SU-DHL-6 (cell line): ENCODE measurements at regions not wholly inside any gene's neighbourhood (a gene's known extent, or its start where the extent isn't known, plus 50 kb on each side); places are given as distances from the start of the nearest gene placed in this dataset.

Experiments
- H2AFZ ChIP-seq: fragments of 200-600 bp; sonication (generic); 2 replicates; pipeline ENCODE4 v1.6.1; 2014; ENCODE audit warnings: low read depth, mild to moderate bottlenecking, moderate library complexity, mixed read lengths, antibody characterized with exemption, low read length; ENCODE audit not compliant: severe bottlenecking
- H3F3A ChIP-seq: fragments of 200-600 bp; shearing (Covaris generic); 2 replicates; pipeline ENCODE4 v1.6.0; 2016; ENCODE audit warnings: antibody characterized with exemption, mild to moderate bottlenecking; ENCODE audit not compliant: insufficient read depth
- H3K27ac ChIP-seq: fragments of 200-600 bp; sonication (generic); 2 replicates; pipeline ENCODE4 v1.5.1; 2016; ENCODE audit warnings: low read depth, mild to moderate bottlenecking, low read length, moderate library complexity, mixed read lengths
- H3K27me3 ChIP-seq: fragments of 200-600 bp; sonication (generic), shearing (Covaris generic); 2 replicates; pipeline ENCODE4 v1.6.0; 2014; ENCODE audit warnings: mild to moderate bottlenecking, low read length
- H3K36me3 ChIP-seq: fragments of 200-600 bp; sonication (generic); 2 replicates; pipeline ENCODE4 v1.6.1; 2014; ENCODE audit warnings: mild to moderate bottlenecking, low read length, mixed read lengths
- H3K4me2 ChIP-seq: fragments of 300-600, 200-600 bp; shearing (Covaris generic), sonication (generic); 2 replicates; pipeline ENCODE4 v1.6.0; 2014; ENCODE audit warnings: low read length, low read depth, mild to moderate bottlenecking; ENCODE audit not compliant: poor library complexity, severe bottlenecking
- H3K4me3 ChIP-seq: fragments of 200-600 bp; sonication (generic); 2 replicates; pipeline ENCODE4 v1.5.1; 2014; ENCODE audit warnings: antibody characterized with exemption, low read length, mild to moderate bottlenecking, mixed read lengths; ENCODE audit not compliant: insufficient read depth, poor library complexity, severe bottlenecking
- H3K79me2 ChIP-seq: fragments of 200-600 bp; sonication (generic); 2 replicates; pipeline ENCODE4 v1.6.1; 2014; ENCODE audit warnings: mild to moderate bottlenecking, low read length, moderate library complexity; ENCODE audit not compliant: insufficient read depth
- H3K9ac ChIP-seq: fragments of 200-600 bp; sonication (generic); 2 replicates; pipeline ENCODE4 v1.7.0; 2014; ENCODE audit warnings: mild to moderate bottlenecking, low read length
- H3K9me2 ChIP-seq: fragments of 200-600 bp; sonication (generic); replicated peaks from 2 replicates; pipeline ENCODE4 v1.6.1; 2014; ENCODE audit warnings: low read length; ENCODE audit not compliant: insufficient read depth
- H3K9me3 ChIP-seq: fragments of 200-600 bp; sonication (generic); 2 replicates; pipeline ENCODE4 v1.6.1; 2014; ENCODE audit warnings: low read length, mixed read lengths; ENCODE audit not compliant: insufficient read depth
- H4K20me1 ChIP-seq: fragments of 200-600 bp; sonication (generic); 2 replicates; pipeline ENCODE4 v1.6.1; 2014; ENCODE audit warnings: low read depth, mild to moderate bottlenecking, antibody characterized with exemption, low read length, moderate library complexity, mixed read lengths
- EZH2phosphoT487 ChIP-seq: fragments of 200-600 bp; sonication (generic), shearing (Covaris generic); conservative IDR thresholded peaks from 2 replicates; pipeline ENCODE4 v1.6.1; 2018; ENCODE audit warnings: mild to moderate bottlenecking, antibody characterized with exemption, low read length, moderate library complexity, mixed read lengths
- TF ChIP-seq, protein P1 (sequence below): fragments of 200-600 bp; sonication (generic); IDR thresholded peaks from one replicate; pipeline ENCODE4 v1.5.1; 2017; ENCODE audit warnings: antibody characterized with exemption, mild to moderate bottlenecking, low read length, moderate library complexity; ENCODE audit not compliant: insufficient read depth, poor library complexity, severe bottlenecking

DNA sequence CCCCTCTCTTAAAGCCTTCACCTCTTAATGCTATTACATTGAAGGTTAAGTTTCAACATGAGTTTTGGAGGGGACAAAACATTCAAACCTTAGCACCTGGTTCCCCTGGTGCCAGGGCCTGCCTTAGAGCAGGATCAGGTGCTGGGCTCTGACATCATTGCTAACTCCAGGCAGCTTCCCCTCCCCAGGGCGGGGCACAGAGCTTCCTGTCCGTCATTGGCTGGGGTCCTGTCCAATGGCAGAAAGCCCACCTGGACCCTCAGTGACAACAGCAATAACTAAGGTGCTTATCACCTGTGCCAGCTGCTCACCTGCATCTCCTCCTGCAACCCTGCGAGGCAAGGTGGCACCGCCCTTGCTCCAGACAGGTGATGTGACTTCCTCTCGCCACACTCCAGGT lies 177.4 kb downstream of the NSG2 start:
- H4K20me1 ChIP-seq: no peaks in the 10 kb centered on the region
- no peak overlapping the region for H3K4me3 ChIP-seq
- H3K9me3 ChIP-seq: no peaks in the 10 kb centered on the region
- H3K9me2 ChIP-seq: no peaks in the 10 kb centered on the region
- H3K27ac ChIP-seq: no peak overlapping the region
- H3K36me3 ChIP-seq: no peaks in the 10 kb centered on the region
- no peaks in the 10 kb centered on the region for H3K79me2 ChIP-seq
- no peaks in the 10 kb centered on the region for H3F3A ChIP-seq
- no peak overlapping the region for H3K9ac ChIP-seq
- no peak for TF ChIP-seq EZH2phosphoT487
- TF ChIP-seq, protein P1, sequence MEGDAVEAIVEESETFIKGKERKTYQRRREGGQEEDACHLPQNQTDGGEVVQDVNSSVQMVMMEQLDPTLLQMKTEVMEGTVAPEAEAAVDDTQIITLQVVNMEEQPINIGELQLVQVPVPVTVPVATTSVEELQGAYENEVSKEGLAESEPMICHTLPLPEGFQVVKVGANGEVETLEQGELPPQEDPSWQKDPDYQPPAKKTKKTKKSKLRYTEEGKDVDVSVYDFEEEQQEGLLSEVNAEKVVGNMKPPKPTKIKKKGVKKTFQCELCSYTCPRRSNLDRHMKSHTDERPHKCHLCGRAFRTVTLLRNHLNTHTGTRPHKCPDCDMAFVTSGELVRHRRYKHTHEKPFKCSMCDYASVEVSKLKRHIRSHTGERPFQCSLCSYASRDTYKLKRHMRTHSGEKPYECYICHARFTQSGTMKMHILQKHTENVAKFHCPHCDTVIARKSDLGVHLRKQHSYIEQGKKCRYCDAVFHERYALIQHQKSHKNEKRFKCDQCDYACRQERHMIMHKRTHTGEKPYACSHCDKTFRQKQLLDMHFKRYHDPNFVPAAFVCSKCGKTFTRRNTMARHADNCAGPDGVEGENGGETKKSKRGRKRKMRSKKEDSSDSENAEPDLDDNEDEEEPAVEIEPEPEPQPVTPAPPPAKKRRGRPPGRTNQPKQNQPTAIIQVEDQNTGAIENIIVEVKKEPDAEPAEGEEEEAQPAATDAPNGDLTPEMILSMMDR: no peak
- H3K4me2 ChIP-seq: no peak overlapping the region
- H3K27me3 ChIP-seq: no peaks in the 10 kb centered on the region
- H2AFZ ChIP-seq: no peak overlapping the region

DNA sequence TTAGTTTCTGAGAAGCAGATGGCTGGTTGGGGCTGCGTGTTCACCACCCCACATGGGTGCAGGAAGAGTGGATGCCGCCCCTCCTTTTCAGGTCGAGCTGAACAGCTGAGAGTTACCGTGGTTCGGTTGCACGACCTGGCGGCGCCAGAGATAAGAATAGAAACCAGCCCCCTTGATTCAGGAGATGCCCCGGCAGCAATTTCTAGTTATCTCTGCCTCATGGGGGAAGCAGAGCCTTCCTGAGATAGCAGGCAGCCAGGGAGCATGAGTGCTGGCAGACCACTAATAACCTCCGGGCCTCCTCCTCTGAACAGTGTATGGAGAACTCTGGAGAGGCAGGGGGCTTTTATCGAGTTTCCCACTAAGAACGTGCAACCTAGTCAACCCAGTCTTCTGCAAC lies 177.8 kb downstream of the NSG2 start:
- no peak overlapping the region for H3K4me2 ChIP-seq
- no peak overlapping the region for H3K27ac ChIP-seq
- no peaks in the 10 kb centered on the region for H4K20me1 ChIP-seq
- H3K27me3 ChIP-seq: no peaks in the 10 kb centered on the region
- H3K9ac ChIP-seq: no peak overlapping the region
- no peaks in the 10 kb centered on the region for H3K9me2 ChIP-seq
- H3K4me3 ChIP-seq: no peak overlapping the region
- H3F3A ChIP-seq: no peaks in the 10 kb centered on the region
- no peaks in the 10 kb centered on the region for H3K9me3 ChIP-seq
- H3K79me2 ChIP-seq: no peaks in the 10 kb centered on the region
- H3K36me3 ChIP-seq: no peaks in the 10 kb centered on the region
- TF ChIP-seq, protein P1: no peak
- TF ChIP-seq EZH2phosphoT487: no peak
- H2AFZ ChIP-seq: no peak overlapping the region

DNA sequence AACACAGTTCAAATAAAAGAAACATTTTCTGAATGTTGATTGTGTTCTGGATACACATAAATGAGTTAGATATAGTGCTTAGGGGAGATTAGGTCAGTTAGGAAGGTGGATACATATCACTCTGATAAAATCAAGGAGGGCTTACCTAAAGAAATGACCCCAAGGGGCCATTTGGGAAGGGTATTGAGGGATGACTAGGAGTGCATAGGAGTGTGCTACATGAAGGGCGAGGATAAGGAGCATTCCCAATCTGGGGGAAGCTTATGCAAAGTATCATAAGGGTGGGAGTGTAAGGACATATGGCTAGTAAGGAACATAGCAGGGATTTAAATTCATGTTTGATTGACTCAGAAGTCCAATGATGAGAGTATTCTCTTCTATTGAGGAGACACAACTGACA lies 183.6 kb downstream of the NSG2 start:
- H3K4me3 ChIP-seq: no peak overlapping the region

More for the DNA sequence above, 183.6 kb downstream of the NSG2 start:
- Histone ChIP-seq H3K27ac (no peak overlapping the region), H3K27me3 (no peaks in the 10 kb centered on the region), H3F3A (no peaks in the 10 kb centered on the region), H3K9ac (no peak overlapping the region), H4K20me1 (no peaks in the 10 kb centered on the region), H3K36me3 (no peaks in the 10 kb centered on the region), H3K79me2 (no peaks in the 10 kb centered on the region), H2AFZ (no peak overlapping the region), H3K4me2 (no peak overlapping the region), H3K9me2 (no peaks in the 10 kb centered on the region), H3K9me3 (no peaks in the 10 kb centered on the region)
- TF ChIP-seq, protein P1: no peak
- TF ChIP-seq EZH2phosphoT487: no peak
